ENCODE measurements at regions not wholly inside any gene's neighbourhood (a gene's known extent, or its start where the extent isn't known, plus 50 kb on each side); places are given as distances from the start of the nearest gene placed in this dataset.

DNA sequence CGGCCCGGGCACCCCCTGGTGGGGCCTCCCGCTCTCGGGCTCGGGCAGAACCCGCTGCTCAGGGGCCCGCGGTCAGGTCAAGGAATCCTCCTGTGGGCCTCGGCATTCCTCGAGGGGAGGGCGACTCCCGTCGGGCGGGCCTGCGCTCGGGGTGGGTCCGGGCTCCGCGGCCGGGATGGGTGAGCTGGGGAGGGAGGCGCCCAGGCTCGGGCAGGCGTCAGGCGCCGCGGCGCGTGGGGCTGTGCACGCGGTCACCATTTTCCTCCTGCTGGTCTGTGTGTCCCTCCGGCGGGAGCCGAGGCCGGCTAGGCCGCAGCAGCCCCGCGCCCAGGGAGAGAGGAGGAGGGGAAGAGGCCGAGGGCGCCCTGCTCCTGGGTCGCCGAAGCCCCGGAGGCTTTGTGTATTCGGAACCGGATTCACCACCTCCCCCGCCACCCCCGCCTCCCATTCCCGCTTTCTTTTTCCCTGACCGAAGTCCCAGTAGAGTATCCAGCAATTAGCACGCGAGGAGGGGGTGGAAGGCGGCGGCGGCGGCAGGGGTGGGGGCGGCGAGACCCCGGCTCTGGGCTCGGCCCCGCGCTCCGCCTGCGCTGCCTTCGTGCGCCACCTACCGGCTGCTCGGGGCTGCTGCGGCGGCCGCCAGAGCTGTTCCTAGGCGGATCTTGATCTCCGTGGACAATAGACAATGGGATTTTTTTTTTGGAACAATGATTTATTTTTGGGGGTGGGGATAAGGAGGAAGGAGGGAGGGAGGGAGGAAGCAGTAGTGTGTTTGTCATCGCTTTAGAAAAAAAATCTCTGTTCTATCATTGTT lies 99.0 kb upstream of the MAML3 start (continued):
- TF ChIP-seq, protein P1, sequence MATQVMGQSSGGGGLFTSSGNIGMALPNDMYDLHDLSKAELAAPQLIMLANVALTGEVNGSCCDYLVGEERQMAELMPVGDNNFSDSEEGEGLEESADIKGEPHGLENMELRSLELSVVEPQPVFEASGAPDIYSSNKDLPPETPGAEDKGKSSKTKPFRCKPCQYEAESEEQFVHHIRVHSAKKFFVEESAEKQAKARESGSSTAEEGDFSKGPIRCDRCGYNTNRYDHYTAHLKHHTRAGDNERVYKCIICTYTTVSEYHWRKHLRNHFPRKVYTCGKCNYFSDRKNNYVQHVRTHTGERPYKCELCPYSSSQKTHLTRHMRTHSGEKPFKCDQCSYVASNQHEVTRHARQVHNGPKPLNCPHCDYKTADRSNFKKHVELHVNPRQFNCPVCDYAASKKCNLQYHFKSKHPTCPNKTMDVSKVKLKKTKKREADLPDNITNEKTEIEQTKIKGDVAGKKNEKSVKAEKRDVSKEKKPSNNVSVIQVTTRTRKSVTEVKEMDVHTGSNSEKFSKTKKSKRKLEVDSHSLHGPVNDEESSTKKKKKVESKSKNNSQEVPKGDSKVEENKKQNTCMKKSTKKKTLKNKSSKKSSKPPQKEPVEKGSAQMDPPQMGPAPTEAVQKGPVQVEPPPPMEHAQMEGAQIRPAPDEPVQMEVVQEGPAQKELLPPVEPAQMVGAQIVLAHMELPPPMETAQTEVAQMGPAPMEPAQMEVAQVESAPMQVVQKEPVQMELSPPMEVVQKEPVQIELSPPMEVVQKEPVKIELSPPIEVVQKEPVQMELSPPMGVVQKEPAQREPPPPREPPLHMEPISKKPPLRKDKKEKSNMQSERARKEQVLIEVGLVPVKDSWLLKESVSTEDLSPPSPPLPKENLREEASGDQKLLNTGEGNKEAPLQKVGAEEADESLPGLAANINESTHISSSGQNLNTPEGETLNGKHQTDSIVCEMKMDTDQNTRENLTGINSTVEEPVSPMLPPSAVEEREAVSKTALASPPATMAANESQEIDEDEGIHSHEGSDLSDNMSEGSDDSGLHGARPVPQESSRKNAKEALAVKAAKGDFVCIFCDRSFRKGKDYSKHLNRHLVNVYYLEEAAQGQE (IDR thresholded peaks at IDR 0.05; ENCODE audit: low read depth) = no peak
- TF ChIP-seq TCF7L2 (IDR thresholded peaks at IDR 0.05; ENCODE audit: borderline replicate concordance, extremely low read depth, insufficient read depth, insufficient read length) (no peak), RAD21 (IDR thresholded peaks at IDR 0.05; ENCODE audit: low read depth) (peak; percentile 85)

DNA sequence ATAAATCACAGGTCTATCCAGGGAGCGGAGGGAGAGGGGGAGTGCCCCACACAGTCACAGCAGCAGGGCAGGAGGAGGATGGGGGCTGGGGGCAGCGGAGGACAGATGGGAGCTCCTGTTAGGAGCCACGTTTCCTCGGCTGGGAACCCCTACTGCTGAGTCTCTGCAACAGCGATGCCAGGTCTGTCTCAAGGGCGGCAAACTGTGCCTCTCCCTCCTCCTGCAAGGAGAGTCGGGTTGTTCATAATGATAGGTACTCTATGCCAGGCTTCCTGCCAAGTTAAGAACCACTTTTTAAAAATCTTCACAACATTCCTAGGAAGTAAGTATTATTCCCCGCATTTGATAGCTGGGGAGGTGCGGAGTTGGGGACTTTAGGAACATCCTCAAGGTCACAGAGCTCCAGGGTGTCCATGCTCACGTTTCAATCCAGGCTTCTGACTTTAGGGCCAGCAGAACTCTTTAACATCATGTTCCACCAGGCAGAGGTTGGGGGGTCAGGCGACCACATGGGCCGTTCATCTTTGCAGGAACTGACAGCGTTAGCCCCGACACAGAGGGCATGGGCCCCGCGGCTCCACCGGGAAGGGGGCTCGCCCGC lies 98.3 kb upstream of the MAML3 start:
- Histone ChIP-seq H3K4me2 (ENCODE audit: low read length) (peak overlapping the region; percentile 81), H4K20me1 (ENCODE audit: insufficient read depth) (no peaks in the 10 kb centered on the region), H3K4me1 (ENCODE audit: control insufficient read depth in 1 of 2, insufficient read depth in 2 of 2, low read length in 2 of 2) (peaks cover 2 to 42% of the 10 kb centered on the region in 2 experiments; a peak in 3 of 4 replicates), H3K9me3 (ENCODE audit: control insufficient read depth in 1 of 2, insufficient read depth in 1 of 2, low read depth in 1 of 2, low read length in 2 of 2) (no peaks in the 10 kb centered on the region), H3K79me2 (ENCODE audit: insufficient read depth, low read length) (no peaks in the 10 kb centered on the region), H2AFZ (ENCODE audit: low read depth, low read length, poor library complexity, severe bottlenecking) (peak overlapping the region; percentile 6), H3K4me3 (replicated peaks in 1 of 2; ENCODE audit: low read depth in 1 of 2, low read length in 2 of 2) (peak overlapping the region; percentile 43 to 56), H3K36me3 (ENCODE audit: control insufficient read depth in 1 of 2, insufficient read depth in 2 of 2, low read length in 2 of 2) (no peaks in the 10 kb centered on the region), H3K9me2 (ENCODE audit: insufficient read depth) (no peaks in the 10 kb centered on the region), H3K9ac (ENCODE audit: low read length) (peak overlapping the region; percentile 66), H3K27ac (ENCODE audit: low read depth, low read length) (peak overlapping the region; percentile 51; the same call in 1 of the 2 replicates), H3K27me3 (ENCODE audit: insufficient read depth, low read length) (no peaks in the 10 kb centered on the region)
- ChIA-PET POLR2A (interaction anchor here (1.1 to 1.5 kb wide), 3 partner anchors 17 to 115 kb away, joined by 3 to 4 read pairs (median 4); partner anchors contain the start of gene MAML3), RAD21 (ENCODE audit: low non-redundant PET in 1 of 2, low total read pairs in 2 of 2, uncharacterized antibody in 2 of 2, unreplicated experiment in 2 of 2) (interaction anchor here in 1 of 2 experiments (1.6 kb wide), 1 partner anchor 200 kb away, joined by 4 read pairs; no protein-coding TSS in a partner anchor), CTCF (interaction anchor here (0.6 to 3.4 kb wide), 12 partner anchors 14 to 596 kb away, joined by 3 to 18 read pairs (median 4); partner anchors contain the start of gene MAML3)
- TSS peak; percentile 73 for BruUV-seq (replicated peaks)
- intact Hi-C loops (cut with micrococcal nuclease) = loop anchor here (5.0 to 10.0 kb wide), 2 partner anchors 595 to 603 kb away; no protein-coding TSS in a partner anchor
- TF ChIP-seq, protein P2, sequence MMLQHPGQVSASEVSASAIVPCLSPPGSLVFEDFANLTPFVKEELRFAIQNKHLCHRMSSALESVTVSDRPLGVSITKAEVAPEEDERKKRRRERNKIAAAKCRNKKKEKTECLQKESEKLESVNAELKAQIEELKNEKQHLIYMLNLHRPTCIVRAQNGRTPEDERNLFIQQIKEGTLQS (IDR thresholded peaks at IDR 0.05) = no peak
- TF ChIP-seq CBX3 (IDR thresholded peaks at IDR 0.05; ENCODE audit: low read depth) (no peak), POLR2A (IDR thresholded peaks at IDR 0.05; ENCODE audit: borderline replicate concordance, extremely low read depth, insufficient read depth, insufficient read length) (no peak)
- TF ChIP-seq, protein P3, sequence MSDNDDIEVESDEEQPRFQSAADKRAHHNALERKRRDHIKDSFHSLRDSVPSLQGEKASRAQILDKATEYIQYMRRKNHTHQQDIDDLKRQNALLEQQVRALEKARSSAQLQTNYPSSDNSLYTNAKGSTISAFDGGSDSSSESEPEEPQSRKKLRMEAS (IDR thresholded peaks at IDR 0.05) = no peak
- TF ChIP-seq, protein P4, sequence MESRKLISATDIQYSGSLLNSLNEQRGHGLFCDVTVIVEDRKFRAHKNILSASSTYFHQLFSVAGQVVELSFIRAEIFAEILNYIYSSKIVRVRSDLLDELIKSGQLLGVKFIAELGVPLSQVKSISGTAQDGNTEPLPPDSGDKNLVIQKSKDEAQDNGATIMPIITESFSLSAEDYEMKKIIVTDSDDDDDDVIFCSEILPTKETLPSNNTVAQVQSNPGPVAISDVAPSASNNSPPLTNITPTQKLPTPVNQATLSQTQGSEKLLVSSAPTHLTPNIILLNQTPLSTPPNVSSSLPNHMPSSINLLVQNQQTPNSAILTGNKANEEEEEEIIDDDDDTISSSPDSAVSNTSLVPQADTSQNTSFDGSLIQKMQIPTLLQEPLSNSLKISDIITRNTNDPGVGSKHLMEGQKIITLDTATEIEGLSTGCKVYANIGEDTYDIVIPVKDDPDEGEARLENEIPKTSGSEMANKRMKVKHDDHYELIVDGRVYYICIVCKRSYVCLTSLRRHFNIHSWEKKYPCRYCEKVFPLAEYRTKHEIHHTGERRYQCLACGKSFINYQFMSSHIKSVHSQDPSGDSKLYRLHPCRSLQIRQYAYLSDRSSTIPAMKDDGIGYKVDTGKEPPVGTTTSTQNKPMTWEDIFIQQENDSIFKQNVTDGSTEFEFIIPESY (IDR thresholded peaks at IDR 0.05; ENCODE audit: extremely low read depth, insufficient replicate concordance, low read length) = no peak
- ATAC-seq (peak; percentile 29), DNase-seq (ENCODE audit: low read depth, low spot score) (no peak)

Data from HCT116 (cell line).